ENCODE measurements at regions not wholly inside any gene's neighbourhood (a gene's known extent, or its start where the extent isn't known, plus 50 kb on each side); places are given as distances from the start of the nearest gene placed in this dataset.

DNA sequence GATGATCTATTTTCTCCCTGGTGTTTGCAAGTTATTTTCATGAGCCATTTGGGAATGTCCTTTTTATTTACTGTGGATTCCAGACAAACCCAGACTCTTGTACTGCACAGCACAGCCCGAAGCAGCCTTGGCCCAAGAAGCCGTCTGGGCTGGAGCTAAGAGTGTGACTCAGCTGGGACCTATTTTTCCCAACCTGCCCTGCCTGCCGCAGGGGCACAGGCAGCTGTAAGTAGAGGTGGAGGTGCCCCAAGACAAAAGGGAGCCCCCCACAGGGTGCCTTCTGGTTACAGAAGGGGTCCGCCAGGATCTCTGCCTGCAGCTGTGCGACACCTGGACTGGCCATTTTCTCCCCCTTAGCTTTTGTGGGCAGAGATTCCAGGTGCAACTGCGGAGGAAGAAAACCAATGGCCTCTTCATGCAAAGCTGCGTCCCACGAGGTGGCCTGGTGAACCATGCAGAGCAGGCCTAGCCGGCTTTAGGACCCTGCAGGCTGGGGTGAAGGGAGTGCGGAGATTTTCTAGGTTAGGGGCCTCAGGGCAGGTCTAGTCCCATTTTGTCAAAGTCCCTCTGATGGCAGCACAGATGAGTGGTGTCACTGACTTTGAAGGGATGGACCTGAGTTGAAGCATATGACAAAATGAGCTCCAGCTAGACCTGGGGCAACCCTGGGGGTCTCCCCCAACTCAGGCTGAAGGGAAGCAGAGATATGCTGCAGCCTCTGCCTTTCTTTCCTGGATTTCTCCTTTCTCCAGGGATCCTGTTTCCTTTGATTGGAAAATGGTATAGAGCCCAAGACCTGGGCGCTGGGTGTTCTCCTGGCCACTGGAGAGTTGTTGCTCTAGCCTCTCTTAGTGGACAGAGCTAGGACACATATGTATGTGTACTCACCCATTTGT is 131.2 kb downstream of the KLF13 start (continued):
- TF ChIP-seq ZNF292 (tag by site-specific recombination; IDR thresholded peaks at IDR 0.05; ENCODE audit: borderline replicate concordance, low read depth) (no peak), ZNF530 (tag by site-specific recombination; IDR thresholded peaks at IDR 0.05; ENCODE audit: low read depth) (no peak), ZNF777 (tag by site-specific recombination; IDR thresholded peaks at IDR 0.05; ENCODE audit: borderline replicate concordance) (no peak)

- no peak for TF ChIP-seq ZNF248 (tag by site-specific recombination; IDR thresholded peaks at IDR 0.05)
- TF ChIP-seq ZNF311 (tag by site-specific recombination; IDR thresholded peaks at IDR 0.05; ENCODE audit: borderline replicate concordance): no peak
- TF ChIP-seq ZNF792 (tag by site-specific recombination; IDR thresholded peaks at IDR 0.05): no peak
- no peak for TF ChIP-seq ZNF549 (tag by site-specific recombination; IDR thresholded peaks at IDR 0.05)
- no peak for TF ChIP-seq HOXD13 (CRISPR knock-in tag; IDR thresholded peaks at IDR 0.05; ENCODE audit: borderline replicate concordance)
- TF ChIP-seq ZNF76 (tag by site-specific recombination; IDR thresholded peaks at IDR 0.05; ENCODE audit: borderline replicate concordance, low read depth): no peak
- TF ChIP-seq ZNF184 (tag by site-specific recombination; IDR thresholded peaks at IDR 0.05): no peak
- no peak for TF ChIP-seq KLF16 (tag by site-specific recombination; IDR thresholded peaks at IDR 0.05)
- TF ChIP-seq ZNF707 (tag by site-specific recombination; IDR thresholded peaks at IDR 0.05): no peak
- TF ChIP-seq, protein P1, sequence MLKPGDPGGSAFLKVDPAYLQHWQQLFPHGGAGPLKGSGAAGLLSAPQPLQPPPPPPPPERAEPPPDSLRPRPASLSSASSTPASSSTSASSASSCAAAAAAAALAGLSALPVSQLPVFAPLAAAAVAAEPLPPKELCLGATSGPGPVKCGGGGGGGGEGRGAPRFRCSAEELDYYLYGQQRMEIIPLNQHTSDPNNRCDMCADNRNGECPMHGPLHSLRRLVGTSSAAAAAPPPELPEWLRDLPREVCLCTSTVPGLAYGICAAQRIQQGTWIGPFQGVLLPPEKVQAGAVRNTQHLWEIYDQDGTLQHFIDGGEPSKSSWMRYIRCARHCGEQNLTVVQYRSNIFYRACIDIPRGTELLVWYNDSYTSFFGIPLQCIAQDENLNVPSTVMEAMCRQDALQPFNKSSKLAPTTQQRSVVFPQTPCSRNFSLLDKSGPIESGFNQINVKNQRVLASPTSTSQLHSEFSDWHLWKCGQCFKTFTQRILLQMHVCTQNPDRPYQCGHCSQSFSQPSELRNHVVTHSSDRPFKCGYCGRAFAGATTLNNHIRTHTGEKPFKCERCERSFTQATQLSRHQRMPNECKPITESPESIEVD (tag by site-specific recombination; IDR thresholded peaks at IDR 0.05): no peak
- Histone ChIP-seq H3K9me3 (ENCODE audit: control insufficient read depth, insufficient read depth, low read depth, low read length) (no peaks in the 10 kb centered on the region), H3K27ac (ENCODE audit: extremely low read depth, low read depth, low read length) (no peak overlapping the region), H3K4me1 (ENCODE audit: control insufficient read depth, insufficient read depth, low read length) (no peaks in the 10 kb centered on the region), H3K4me3 (ENCODE audit: low read depth, low read length) (no peak overlapping the region), H3K36me3 (ENCODE audit: control insufficient read depth in 2 of 2, insufficient read depth in 1 of 2, low read length in 2 of 2) (no peaks in the 10 kb centered on the region)
- CTCF ChIA-PET: interaction anchor here (0.7 to 1.0 kb wide), 2 partner anchors 16 to 21 kb away, joined by 3 read pairs; no protein-coding TSS in a partner anchor
- POLR2A ChIA-PET: interaction anchor here (0.5 kb wide), 1 partner anchor 420 kb away, joined by 3 read pairs; no protein-coding TSS in a partner anchor
Measured at GRCh38 chr15:31458596-31459399, 132.2 kb downstream of the KLF13 start.

DNA sequence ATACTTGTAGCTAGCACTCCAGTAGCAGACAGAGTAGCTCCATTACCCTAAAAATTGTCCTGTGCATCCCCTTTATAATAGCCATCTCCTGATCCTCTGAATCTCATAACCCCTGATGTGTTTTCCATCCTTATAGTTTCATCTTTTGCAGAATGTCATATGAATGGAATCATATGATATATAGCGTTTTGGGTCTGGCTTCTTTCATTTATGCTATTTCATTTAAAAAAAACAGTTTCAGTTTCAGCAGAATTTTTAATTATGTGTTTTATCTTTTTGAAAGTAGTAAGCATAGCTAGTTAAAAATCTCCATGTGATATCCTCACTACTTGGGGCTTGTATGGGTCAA is 132.7 kb downstream of the KLF13 start:
- Histone ChIP-seq H3K4me1 (ENCODE audit: control insufficient read depth, insufficient read depth, low read length) (no peaks in the 10 kb centered on the region), H3K27ac (ENCODE audit: extremely low read depth, low read depth, low read length) (no peak overlapping the region), H3K36me3 (ENCODE audit: control insufficient read depth in 2 of 2, insufficient read depth in 1 of 2, low read length in 2 of 2) (no peaks in the 10 kb centered on the region), H3K9me3 (ENCODE audit: control insufficient read depth, insufficient read depth, low read depth, low read length) (no peaks in the 10 kb centered on the region), H3K4me3 (ENCODE audit: low read depth, low read length) (no peak overlapping the region)
- CTCF ChIA-PET: interaction anchor here (0.7 kb wide), 1 partner anchor 16 kb away, joined by 3 read pairs; no protein-coding TSS in a partner anchor
- POLR2A ChIA-PET: no interaction called here
- no peak for TF ChIP-seq ZBTB49 (tag by site-specific recombination; IDR thresholded peaks at IDR 0.05; ENCODE audit: low read depth)
- no peak for TF ChIP-seq ZNF302 (tag by site-specific recombination; IDR thresholded peaks at IDR 0.05; ENCODE audit: low read depth)
- TF ChIP-seq ZNF433 (tag by site-specific recombination; IDR thresholded peaks at IDR 0.05; ENCODE audit: low read depth): no peak
- TF ChIP-seq KLF1 (tag by site-specific recombination; IDR thresholded peaks at IDR 0.05): no peak
- TF ChIP-seq ZNF624 (tag by site-specific recombination; IDR thresholded peaks at IDR 0.05): no peak
- TF ChIP-seq ZNF24 (tag by site-specific recombination; IDR thresholded peaks at IDR 0.05): no peak
- no peak for TF ChIP-seq ZNF585B (tag by site-specific recombination; IDR thresholded peaks at IDR 0.05)
- no peak for TF ChIP-seq ZNF785 (tag by site-specific recombination; IDR thresholded peaks at IDR 0.05)
- TF ChIP-seq ZNF473 (tag by site-specific recombination; IDR thresholded peaks at IDR 0.05): no peak
- TF ChIP-seq, protein P2, sequence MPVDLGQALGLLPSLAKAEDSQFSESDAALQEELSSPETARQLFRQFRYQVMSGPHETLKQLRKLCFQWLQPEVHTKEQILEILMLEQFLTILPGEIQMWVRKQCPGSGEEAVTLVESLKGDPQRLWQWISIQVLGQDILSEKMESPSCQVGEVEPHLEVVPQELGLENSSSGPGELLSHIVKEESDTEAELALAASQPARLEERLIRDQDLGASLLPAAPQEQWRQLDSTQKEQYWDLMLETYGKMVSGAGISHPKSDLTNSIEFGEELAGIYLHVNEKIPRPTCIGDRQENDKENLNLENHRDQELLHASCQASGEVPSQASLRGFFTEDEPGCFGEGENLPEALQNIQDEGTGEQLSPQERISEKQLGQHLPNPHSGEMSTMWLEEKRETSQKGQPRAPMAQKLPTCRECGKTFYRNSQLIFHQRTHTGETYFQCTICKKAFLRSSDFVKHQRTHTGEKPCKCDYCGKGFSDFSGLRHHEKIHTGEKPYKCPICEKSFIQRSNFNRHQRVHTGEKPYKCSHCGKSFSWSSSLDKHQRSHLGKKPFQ (tag by site-specific recombination; IDR thresholded peaks at IDR 0.05): no peak
- TF ChIP-seq OVOL3 (tag by site-specific recombination; IDR thresholded peaks at IDR 0.05): no peak
- no peak for TF ChIP-seq ZNF133 (tag by site-specific recombination; IDR thresholded peaks at IDR 0.05)
- no peak for TF ChIP-seq ZBTB20 (tag by site-specific recombination; IDR thresholded peaks at IDR 0.05)
- TF ChIP-seq MZF1 (tag by site-specific recombination; IDR thresholded peaks at IDR 0.05; ENCODE audit: borderline replicate concordance): no peak
- no peak for TF ChIP-seq BCL11A (tag by site-specific recombination; IDR thresholded peaks at IDR 0.05; ENCODE audit: low read depth)

All from HEK293 (cell line).